ENCODE measurements at regions not wholly inside any gene's neighbourhood (a gene's known extent, or its start where the extent isn't known, plus 50 kb on each side); places are given as distances from the start of the nearest gene placed in this dataset.

GRCh38 chr3:94187697-94188096, 124.8 kb downstream of the NSUN3 start:
- H3K27me3 ChIP-seq (ENCODE audit: control insufficient read depth, low read length) = no peaks in the 10 kb centered on the region
- no peak overlapping the region for H3K27ac ChIP-seq (ENCODE audit: low read depth, low read length)
- no peaks in the 10 kb centered on the region for H3K9me2 ChIP-seq (replicated peaks; ENCODE audit: control insufficient read depth, low read length)
- H4K20me1 ChIP-seq (ENCODE audit: control insufficient read depth, insufficient read depth, low read depth, low read length) = no peaks in the 10 kb centered on the region
- no peak overlapping the region for H3K4me3 ChIP-seq (ENCODE audit: low read length)
- TF ChIP-seq EZH2phosphoT487 (IDR thresholded peaks at IDR 0.05; ENCODE audit: borderline replicate concordance, low read length) (no peak), CTCF (IDR thresholded peaks at IDR 0.05; ENCODE audit: low read depth, low read length, poor library complexity, severe bottlenecking) (no peak)
- H3K4me1 ChIP-seq (ENCODE audit: control insufficient read depth, low read length) = no peaks in the 10 kb centered on the region
- H3K79me2 ChIP-seq (ENCODE audit: control insufficient read depth, low read length) = no peaks in the 10 kb centered on the region
- no peaks in the 10 kb centered on the region for H3K36me3 ChIP-seq (ENCODE audit: control insufficient read depth, low read length)
- no peaks in the 10 kb centered on the region for H3F3A ChIP-seq (ENCODE audit: control insufficient read depth, insufficient read depth)
- no peak overlapping the region for H3K4me2 ChIP-seq (ENCODE audit: low read length)
- no peaks in the 10 kb centered on the region for H3K9me3 ChIP-seq (ENCODE audit: control insufficient read depth, insufficient read depth, low read length)

GRCh38 chr3:94195381-94195780, 132.5 kb downstream of the NSUN3 start:
- Histone ChIP-seq H3K36me3 (ENCODE audit: control insufficient read depth, low read length) (no peaks in the 10 kb centered on the region), H3K79me2 (ENCODE audit: control insufficient read depth, low read length) (no peaks in the 10 kb centered on the region), H3K27me3 (ENCODE audit: control insufficient read depth, low read length) (no peaks in the 10 kb centered on the region), H3K27ac (ENCODE audit: low read depth, low read length) (no peak overlapping the region), H4K20me1 (ENCODE audit: control insufficient read depth, insufficient read depth, low read depth, low read length) (no peaks in the 10 kb centered on the region), H3K9me3 (ENCODE audit: control insufficient read depth, insufficient read depth, low read length) (no peaks in the 10 kb centered on the region), H3F3A (ENCODE audit: control insufficient read depth, insufficient read depth) (no peaks in the 10 kb centered on the region), H3K9me2 (replicated peaks; ENCODE audit: control insufficient read depth, low read length) (no peaks in the 10 kb centered on the region), H3K4me3 (ENCODE audit: low read length) (no peak overlapping the region), H3K4me2 (ENCODE audit: low read length) (no peak overlapping the region), H3K4me1 (ENCODE audit: control insufficient read depth, low read length) (no peaks in the 10 kb centered on the region)
- TF ChIP-seq CTCF (IDR thresholded peaks at IDR 0.05; ENCODE audit: low read depth, low read length, poor library complexity, severe bottlenecking) = no peak
- TF ChIP-seq EZH2phosphoT487 (IDR thresholded peaks at IDR 0.05; ENCODE audit: borderline replicate concordance, low read length) = no peak

GRCh38 chr3:94206291-94206690, 143.4 kb downstream of the NSUN3 start:
- H3K27ac ChIP-seq (ENCODE audit: low read depth, low read length) = no peak overlapping the region
- H3K9me3 ChIP-seq (ENCODE audit: control insufficient read depth, insufficient read depth, low read length) = no peaks in the 10 kb centered on the region
- no peaks in the 10 kb centered on the region for H3K36me3 ChIP-seq (ENCODE audit: control insufficient read depth, low read length)
- H3K27me3 ChIP-seq (ENCODE audit: control insufficient read depth, low read length) = no peaks in the 10 kb centered on the region
- TF ChIP-seq CTCF (IDR thresholded peaks at IDR 0.05; ENCODE audit: low read depth, low read length, poor library complexity, severe bottlenecking) = no peak
- H3K4me3 ChIP-seq (ENCODE audit: low read length) = no peak overlapping the region
- H3K4me2 ChIP-seq (ENCODE audit: low read length) = no peak overlapping the region
- no peaks in the 10 kb centered on the region for H3K79me2 ChIP-seq (ENCODE audit: control insufficient read depth, low read length)
- H3K4me1 ChIP-seq (ENCODE audit: control insufficient read depth, low read length) = no peaks in the 10 kb centered on the region
- H3F3A ChIP-seq (ENCODE audit: control insufficient read depth, insufficient read depth) = no peaks in the 10 kb centered on the region
- no peaks in the 10 kb centered on the region for H3K9me2 ChIP-seq (replicated peaks; ENCODE audit: control insufficient read depth, low read length)
- no peaks in the 10 kb centered on the region for H4K20me1 ChIP-seq (ENCODE audit: control insufficient read depth, insufficient read depth, low read depth, low read length)

GRCh38 chr3:94210256-94210655, 147.4 kb downstream of the NSUN3 start:
- TF ChIP-seq CTCF (IDR thresholded peaks at IDR 0.05; ENCODE audit: low read depth, low read length, poor library complexity, severe bottlenecking) (no peak), EZH2phosphoT487 (IDR thresholded peaks at IDR 0.05; ENCODE audit: borderline replicate concordance, low read length) (no peak)
- no peaks in the 10 kb centered on the region for H4K20me1 ChIP-seq (ENCODE audit: control insufficient read depth, insufficient read depth, low read depth, low read length)
- no peaks in the 10 kb centered on the region for H3K9me3 ChIP-seq (ENCODE audit: control insufficient read depth, insufficient read depth, low read length)

More at GRCh38 chr3:94210256-94210655, 147.4 kb downstream of the NSUN3 start:
- Histone ChIP-seq H3K27me3 (ENCODE audit: control insufficient read depth, low read length) (no peaks in the 10 kb centered on the region), H3K4me1 (ENCODE audit: control insufficient read depth, low read length) (no peaks in the 10 kb centered on the region), H3K27ac (ENCODE audit: low read depth, low read length) (no peak overlapping the region), H3K9me2 (replicated peaks; ENCODE audit: control insufficient read depth, low read length) (no peaks in the 10 kb centered on the region), H3K4me3 (ENCODE audit: low read length) (no peak overlapping the region), H3K79me2 (ENCODE audit: control insufficient read depth, low read length) (no peaks in the 10 kb centered on the region), H3K36me3 (ENCODE audit: control insufficient read depth, low read length) (no peaks in the 10 kb centered on the region), H3F3A (ENCODE audit: control insufficient read depth, insufficient read depth) (no peaks in the 10 kb centered on the region), H3K4me2 (ENCODE audit: low read length) (no peak overlapping the region)

Data from DOHH2 (cell line).